Right cardiac atrium (tissue), 5 donors: ENCODE measurements at regions not wholly inside any gene's neighbourhood (a gene's known extent, or its start where the extent isn't known, plus 50 kb on each side); places are given as distances from the start of the nearest gene placed in this dataset.
"Not testable (repeated sequence)": the region's sequence is repeated elsewhere in the genome, so short reads cannot be mapped to it uniquely, and the experiment has no call there.

ENCODE experiments used
- ATAC-seq, 2 donors: fragments of 200-7000 bp; cut with Tn5 transposase; one replicate each; pipeline versions ENCODE4 v1.8.0 to v1.9.1; 2020; ENCODE audit warnings: moderate library complexity in 2 of 2, mild to moderate bottlenecking in 1 of 2
- DNase-seq, 3 donors: peaks; one replicate each; pipeline ENCODE4 v3.0.0-alpha.2; 2020
- H3K27ac ChIP-seq: one replicate; pipeline ENCODE4 v1.5.1; 2013; ENCODE audit warnings: mild to moderate bottlenecking, low read length, control low read depth, moderate library complexity
- H3K27me3 ChIP-seq: one replicate; pipeline ENCODE4 v1.6.1; 2013; ENCODE audit not compliant: control insufficient read depth, insufficient read depth
- H3K4me1 ChIP-seq: one replicate; pipeline ENCODE4 v1.6.1; 2013; ENCODE audit warnings: low read length; ENCODE audit not compliant: control insufficient read depth, insufficient read depth
- H3K4me3 ChIP-seq: one replicate; pipeline ENCODE4 v1.5.1; 2013; ENCODE audit warnings: low read length, control low read depth
- H3K9me3 ChIP-seq: one replicate; pipeline ENCODE4 v1.6.1; 2013; ENCODE audit warnings: low read length; ENCODE audit not compliant: control insufficient read depth
- WGBS: extraction: QIAGEN DNeasy Blood & Tissue Kit; methylation state at CpG from one replicate; pipeline ENCODE4 v1.1.7; 2013; 5-methylcytosine and 5-hydroxymethylcytosine counted together
- intact Hi-C, 4 donors: fragments of 100-400 bp; cut with DNase I; formaldehyde crosslinking; loops; one replicate each; pipeline versions ENCODE4 v1.11.0 to v1.14.0; 2022 to 2023
- donor health status: healthy with polysubstance abuse.
- donor health status: DM: no; HTN: yes; CAD: no.
- donor health status: DM: no; HTN: no; CAD: no.
- donor health status: DM: no; HTN: yes; CAD: no; lungs with severe emphysema.
- donor health status: DM: yes; HTN: yes; CAD: no.

DNA sequence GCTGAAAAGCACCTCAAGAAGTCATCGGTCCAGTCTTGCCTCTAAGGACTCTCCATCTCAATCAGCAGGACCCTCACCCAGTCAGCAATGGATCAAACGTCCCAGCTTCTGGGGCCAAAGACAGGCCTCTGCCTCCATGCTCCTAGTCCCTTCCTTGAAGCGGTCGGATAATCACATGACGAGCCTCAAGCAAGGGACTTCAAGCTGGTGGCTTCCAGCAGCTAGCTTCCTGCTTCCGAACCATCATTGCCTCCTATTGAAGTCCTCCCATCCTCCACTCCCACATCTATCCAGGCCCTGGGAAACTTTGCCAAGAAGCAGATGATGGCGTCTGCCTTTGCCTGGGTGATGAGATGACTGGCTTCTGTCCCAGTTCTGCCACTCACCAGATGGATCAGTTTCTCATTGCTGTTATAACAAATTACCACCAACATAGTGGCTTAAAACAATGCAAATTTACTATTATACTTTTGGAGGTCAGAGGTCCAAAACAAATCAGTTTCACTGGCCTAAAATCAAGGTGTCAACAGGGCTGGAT, 135.2 kb upstream of the MAMLD1 start:
- H3K9me3 ChIP-seq = no peaks in the 10 kb centered on the region
- no peak for ATAC-seq
- H3K27ac ChIP-seq = no peak overlapping the region
- no peaks in the 10 kb centered on the region for H3K4me1 ChIP-seq
- intact Hi-C loops = no loop called here
- no peaks in the 10 kb centered on the region for H3K27me3 ChIP-seq
- 88% methylated on average over 7 of the region's 7 CpGs for WGBS
- no peak overlapping the region for H3K4me3 ChIP-seq
- no peak for DNase-seq

GRCh38 chrX:150228431-150228830, 134.7 kb upstream of the MAMLD1 start:
- DNase-seq (no peak), ATAC-seq (no peak)
- intact Hi-C loops = no loop called here
- Histone ChIP-seq H3K4me1 (no peaks in the 10 kb centered on the region), H3K9me3 (no peaks in the 10 kb centered on the region), H3K27me3 (no peaks in the 10 kb centered on the region), H3K4me3 (no peak overlapping the region), H3K27ac (no peak overlapping the region)
- 79% methylated on average over 3 of the region's 3 CpGs for WGBS

GRCh38 chrX:150229030-150229429, 134.1 kb upstream of the MAMLD1 start:
- no peaks in the 10 kb centered on the region for H3K27me3 ChIP-seq
- WGBS = 67% methylated on average over 1 of the region's 1 CpG
- no peaks in the 10 kb centered on the region for H3K9me3 ChIP-seq
- intact Hi-C loops = no loop called here
- DNase-seq (no peak), ATAC-seq (no peak)
- H3K27ac ChIP-seq = no peak overlapping the region
- no peaks in the 10 kb centered on the region for H3K4me1 ChIP-seq
- H3K4me3 ChIP-seq = no peak overlapping the region

DNA sequence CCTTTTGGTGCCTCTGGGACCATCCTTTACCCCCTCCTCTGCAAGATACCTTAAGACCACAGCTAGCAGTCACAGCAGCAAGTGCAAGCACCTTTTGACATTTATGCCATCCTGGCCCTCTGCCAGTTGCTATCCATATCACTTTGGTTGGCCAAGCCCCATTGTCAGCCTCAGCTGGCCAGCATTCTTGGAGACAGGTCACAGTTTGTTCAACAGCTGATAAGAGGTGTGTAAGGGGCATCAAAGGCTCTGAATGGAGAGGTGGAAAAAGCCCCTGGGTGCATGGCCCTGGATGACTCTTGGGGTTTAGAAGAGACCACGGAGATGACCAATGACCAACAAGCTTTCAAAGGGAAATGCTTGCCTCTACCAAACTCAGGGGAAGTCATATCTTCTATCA, 133.6 kb upstream of the MAMLD1 start:
- intact Hi-C loops = no loop called here
- DNase-seq = no peak
- H3K4me1 ChIP-seq = no peaks in the 10 kb centered on the region
- no peak overlapping the region for H3K4me3 ChIP-seq
- no peaks in the 10 kb centered on the region for H3K27me3 ChIP-seq
- H3K27ac ChIP-seq = no peak overlapping the region
- H3K9me3 ChIP-seq = no peaks in the 10 kb centered on the region
- ATAC-seq = no peak
- 63% methylated on average over 1 of the region's 1 CpG for WGBS

DNA sequence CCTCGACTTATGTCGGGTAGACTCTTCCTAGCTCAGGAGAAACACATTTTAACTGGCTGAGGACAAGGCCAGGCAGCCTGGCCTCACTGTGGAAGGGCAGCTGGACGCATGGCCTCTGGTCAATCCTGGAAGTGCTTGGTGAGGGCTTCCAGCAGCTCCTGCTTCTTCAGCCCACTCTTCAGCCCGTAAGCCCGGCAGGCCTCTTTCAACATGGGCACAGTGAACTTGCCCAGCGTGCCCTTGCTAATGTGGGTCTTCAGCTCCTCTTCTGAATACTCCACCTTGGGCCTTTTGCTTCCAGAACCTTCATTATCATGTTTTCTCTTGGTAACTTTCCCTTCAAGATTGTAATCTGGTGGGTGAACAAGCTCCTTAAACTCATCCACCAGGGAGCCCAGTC, 132.2 kb upstream of the MAMLD1 start:
- H3K27ac ChIP-seq, H3K9me3 ChIP-seq, H3K4me3 ChIP-seq, ATAC-seq, H3K27me3 ChIP-seq, DNase-seq, H3K4me1 ChIP-seq, intact Hi-C loops: not testable (repeated sequence)
- 96% methylated on average over 5 of the region's 6 CpGs for WGBS

GRCh38 chrX:150231368-150231767, 131.7 kb upstream of the MAMLD1 start:
- ATAC-seq, H3K4me3 ChIP-seq, DNase-seq, H3K27me3 ChIP-seq, H3K4me1 ChIP-seq, intact Hi-C loops, H3K9me3 ChIP-seq, H3K27ac ChIP-seq: not testable (repeated sequence)
- 97% methylated on average over 6 of the region's 6 CpGs for WGBS

- ATAC-seq, DNase-seq, H3K27ac ChIP-seq, H3K27me3 ChIP-seq, H3K4me3 ChIP-seq, H3K9me3 ChIP-seq, intact Hi-C loops, H3K4me1 ChIP-seq: not testable (repeated sequence)
- 85% methylated on average over 5 of the region's 5 CpGs for WGBS
These were observed 130.9 kb upstream of the MAMLD1 start for GRCh38 chrX:150232222-150232621.

DNA sequence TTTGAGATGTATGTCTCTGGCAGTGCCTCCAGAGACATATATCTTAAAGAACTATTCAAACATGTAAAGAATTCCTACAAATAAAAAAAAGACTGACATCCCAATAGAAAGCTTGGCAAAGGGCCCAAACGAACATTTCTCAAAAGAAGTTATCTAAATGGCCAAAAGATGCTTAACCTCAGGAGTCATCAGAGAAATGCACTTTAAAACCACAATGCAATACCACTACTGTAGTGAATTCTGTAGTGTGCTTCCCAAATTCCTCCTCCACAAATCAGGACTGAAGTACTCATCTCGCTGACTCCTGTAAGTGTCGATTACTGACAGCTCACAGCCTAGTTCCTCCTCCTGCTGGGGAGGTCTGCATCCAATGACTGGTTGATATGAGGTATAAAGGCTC, 129.0 kb upstream of the MAMLD1 start:
- H3K27ac ChIP-seq = no peak overlapping the region
- no peaks in the 10 kb centered on the region for H3K4me1 ChIP-seq
- no peak overlapping the region for H3K4me3 ChIP-seq
- no peaks in the 10 kb centered on the region for H3K9me3 ChIP-seq
- ATAC-seq (no peak), DNase-seq (no peak)
- intact Hi-C loops = no loop called here
- H3K27me3 ChIP-seq = no peaks in the 10 kb centered on the region
- 63% methylated on average over 3 of the region's 3 CpGs for WGBS

DNA sequence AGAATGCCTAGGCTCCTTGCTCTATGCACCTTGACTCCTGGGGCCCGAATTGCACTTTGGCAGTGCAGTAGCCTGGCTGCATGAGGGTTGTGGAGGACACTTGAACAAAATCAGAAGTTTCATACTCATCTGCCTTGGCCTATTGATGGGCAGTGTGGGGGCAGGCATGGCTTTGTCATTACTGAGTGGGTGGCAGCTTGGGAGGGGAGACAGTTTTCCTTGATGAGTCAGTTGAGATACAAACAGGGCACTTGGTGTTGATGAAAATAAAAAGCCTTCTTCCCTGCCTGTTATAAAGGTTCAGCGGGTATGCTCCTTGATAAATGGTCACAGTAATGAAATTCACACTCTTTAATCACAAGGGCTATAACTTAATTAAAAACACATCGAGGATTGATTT, 126.8 kb upstream of the MAMLD1 start:
- no peaks in the 10 kb centered on the region for H3K4me1 ChIP-seq
- no peaks in the 10 kb centered on the region for H3K27me3 ChIP-seq
- H3K9me3 ChIP-seq = no peaks in the 10 kb centered on the region
- WGBS = 88% methylated on average over 3 of the region's 3 CpGs
- no peak for DNase-seq
- no peak for ATAC-seq
- H3K27ac ChIP-seq = no peak overlapping the region
- intact Hi-C loops = no loop called here
- no peak overlapping the region for H3K4me3 ChIP-seq

DNA sequence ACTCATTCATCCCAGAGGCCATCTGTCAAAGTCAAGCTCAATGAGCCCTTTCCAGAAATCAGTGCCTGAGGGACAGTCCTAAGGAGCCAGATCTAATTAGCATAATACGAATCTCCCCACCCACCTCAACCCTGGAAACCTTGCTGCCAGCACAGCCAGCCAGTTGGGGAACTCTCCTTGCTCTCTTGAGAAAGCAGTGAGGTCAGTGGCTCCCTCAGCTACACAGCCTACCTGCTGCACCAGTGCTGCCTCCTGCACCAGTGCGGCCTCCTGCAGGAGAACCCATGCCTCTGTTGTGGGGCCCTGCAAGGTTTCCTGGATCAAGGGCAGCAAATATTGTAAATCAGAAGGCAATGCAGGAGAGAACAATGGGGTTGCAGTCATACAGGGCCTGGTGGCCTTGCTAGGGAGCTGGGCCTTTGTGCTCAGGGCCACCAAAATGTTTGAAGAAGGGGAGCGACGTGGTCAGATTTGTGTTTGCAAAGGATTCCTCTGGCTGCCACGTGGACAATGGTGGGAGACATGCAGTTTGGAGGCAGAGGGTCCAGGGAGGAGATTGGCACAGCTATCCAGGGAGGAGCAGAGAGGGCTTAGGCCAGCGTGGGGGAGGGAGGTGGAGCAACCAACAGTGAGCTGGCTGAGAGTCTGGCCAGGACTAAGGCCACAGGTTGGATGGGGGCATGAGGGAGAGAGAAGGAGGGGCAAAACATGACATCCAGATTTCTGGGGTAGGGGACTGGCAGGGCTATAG, 124.3 kb upstream of the MAMLD1 start:
- no peaks in the 10 kb centered on the region for H3K9me3 ChIP-seq
- no peaks in the 10 kb centered on the region for H3K27me3 ChIP-seq
- no peak for ATAC-seq
- DNase-seq = no peak
- H3K27ac ChIP-seq = no peak overlapping the region
- no peaks in the 10 kb centered on the region for H3K4me1 ChIP-seq
- intact Hi-C loops = no loop called here
- 70% methylated on average over 6 of the region's 6 CpGs for WGBS
- no peak overlapping the region for H3K4me3 ChIP-seq

DNA sequence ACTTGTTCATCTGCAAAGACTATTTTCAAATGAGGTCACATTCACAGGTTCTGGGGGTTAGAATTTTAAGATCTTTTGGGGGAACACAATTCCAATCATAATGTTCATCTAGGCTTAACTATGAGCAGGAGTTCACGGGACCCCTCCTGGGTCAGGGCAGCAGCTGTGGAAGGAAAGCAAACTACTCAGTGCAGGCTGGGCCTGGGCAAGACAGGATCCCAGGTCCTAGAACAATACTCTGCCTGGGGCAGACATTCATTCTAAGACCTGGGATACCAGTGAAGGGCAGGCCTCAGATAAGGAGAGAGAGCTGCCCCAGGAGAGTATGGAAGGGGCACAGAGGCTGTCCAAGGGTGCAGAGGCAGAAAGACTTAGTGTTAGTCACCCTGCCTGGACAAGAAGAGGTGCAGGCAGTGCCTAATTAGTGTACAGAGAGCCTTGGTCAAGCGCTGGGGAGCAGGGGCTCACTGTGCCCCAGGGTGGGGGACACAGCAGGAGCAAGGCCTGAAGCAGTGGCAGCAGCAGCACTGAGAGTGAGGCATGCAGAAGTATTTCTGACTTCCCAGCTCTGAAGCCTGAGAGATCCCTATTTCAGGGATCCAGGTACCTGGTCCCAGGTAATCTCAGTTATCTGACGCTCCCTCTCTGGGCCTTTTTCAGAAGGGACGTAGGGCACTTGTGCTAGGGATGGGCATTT, 123.0 kb upstream of the MAMLD1 start:
- no peak for DNase-seq
- Histone ChIP-seq H3K4me1 (no peaks in the 10 kb centered on the region), H3K9me3 (no peaks in the 10 kb centered on the region), H3K27ac (no peak overlapping the region), H3K4me3 (no peak overlapping the region), H3K27me3 (no peaks in the 10 kb centered on the region)
- intact Hi-C loops = no loop called here
- ATAC-seq = no peak
- whole genome bisulfite sequencing = 96% methylated on average over 4 of the region's 4 CpGs
